ENCODE measurements at regions not wholly inside any gene's neighbourhood (a gene's known extent, or its start where the extent isn't known, plus 50 kb on each side); places are given as distances from the start of the nearest gene placed in this dataset.

- TF ChIP-seq CTCF (IDR thresholded peaks at IDR 0.05): no peak
- TF ChIP-seq POLR2A (IDR thresholded peaks at IDR 0.05): no peak
Observed at GRCh38 chr7:51577390-51577789, 260.8 kb upstream of the COBL start.

Measured in thyroid gland (tissue), 4 donors.